Activated CD4-positive, alpha-beta memory T cell treated with anti-CD3 and anti-CD28 coated beads for 36 hours (primary cell): ENCODE measurements at regions not wholly inside any gene's neighbourhood (a gene's known extent, or its start where the extent isn't known, plus 50 kb on each side); places are given as distances from the start of the nearest gene placed in this dataset.
A peak's percentile ranks its signal among the peaks of the same experiment; 100 is the strongest.

Experiments
- CTCF ChIA-PET: fragments of 350-600 bp; sonication (Branson Sonifier 250); formaldehyde crosslinking; loops from one replicate; lab custom pipeline; 2021; ENCODE audit warnings: antibody characterized with exemption, inconsistent platforms; lab: Charles Lee
- POLR2A ChIA-PET: fragments of 350-600 bp; sonication (Branson Sonifier 250); formaldehyde crosslinking; loops from one replicate; lab custom pipeline; 2021; ENCODE audit warnings: antibody characterized with exemption; lab: Charles Lee
- DNase-seq: peaks from one replicate; pipeline ENCODE4 v3.0.0-alpha.2; 2020
- H3K27ac Mint-ChIP-seq: one replicate; pipeline ENCODE4 v1.8.0; 2021; ENCODE audit warnings: mixed read lengths
- H3K27me3 Mint-ChIP-seq: one replicate; pipeline ENCODE4 v1.8.0; 2021; ENCODE audit warnings: mixed read lengths
- H3K36me3 Mint-ChIP-seq: one replicate; pipeline ENCODE4 v1.8.0; 2021; ENCODE audit warnings: mixed read lengths
- H3K4me1 Mint-ChIP-seq: one replicate; pipeline ENCODE4 v1.8.0; 2021; ENCODE audit warnings: low read depth, mixed read lengths
- H3K4me3 Mint-ChIP-seq: one replicate; pipeline ENCODE4 v1.8.0; 2021; ENCODE audit warnings: mild to moderate bottlenecking, mixed read lengths
- H3K9me3 Mint-ChIP-seq: one replicate; pipeline ENCODE4 v1.8.0; 2021; ENCODE audit warnings: mixed read lengths
- intact Hi-C: fragments of 100-400 bp; cut with micrococcal nuclease; formaldehyde crosslinking; loops from one replicate; pipeline ENCODE4 v1.15.1; 2023

DNA sequence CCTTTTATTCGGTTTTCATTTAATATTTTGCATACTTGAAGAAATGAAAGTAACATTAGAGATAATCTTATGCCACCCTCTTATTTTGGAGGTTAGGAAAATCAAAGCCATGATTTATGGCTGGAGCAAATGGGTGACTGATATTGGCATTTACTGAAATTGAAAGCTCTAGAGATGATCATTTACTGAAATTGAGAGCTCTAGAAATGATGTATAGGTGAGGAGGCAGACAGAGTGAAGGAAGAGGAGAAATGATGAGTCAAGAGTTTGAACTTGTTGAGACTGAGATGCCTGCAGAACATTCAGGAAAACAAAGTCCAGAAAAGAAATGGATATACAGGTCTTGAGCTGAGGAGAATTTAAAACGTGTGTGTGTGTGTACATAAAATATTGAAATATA, 217.6 kb downstream of the LTN1 start:
- POLR2A ChIA-PET: interaction anchor here (0.7 kb wide), 1 partner anchor 9 kb away, joined by 3 read pairs; no protein-coding TSS in a partner anchor
- Mint-ChIP-seq H3K9me3 (no peaks in the 10 kb centered on the region), H3K4me3 (no peak overlapping the region), H3K36me3 (no peaks in the 10 kb centered on the region), H3K27ac (peak overlapping the region; percentile 8), H3K4me1 (peaks cover 40% of the 10 kb centered on the region), H3K27me3 (no peaks in the 10 kb centered on the region)
- CTCF ChIA-PET: interaction anchor here (1.0 kb wide), 1 partner anchor 30 kb away, joined by 4 read pairs; no protein-coding TSS in a partner anchor
- DNase-seq: no peak
- intact Hi-C loops: loop anchor here (1.0 kb wide), 2 partner anchors 8 to 138 kb away; no protein-coding TSS in a partner anchor

DNA sequence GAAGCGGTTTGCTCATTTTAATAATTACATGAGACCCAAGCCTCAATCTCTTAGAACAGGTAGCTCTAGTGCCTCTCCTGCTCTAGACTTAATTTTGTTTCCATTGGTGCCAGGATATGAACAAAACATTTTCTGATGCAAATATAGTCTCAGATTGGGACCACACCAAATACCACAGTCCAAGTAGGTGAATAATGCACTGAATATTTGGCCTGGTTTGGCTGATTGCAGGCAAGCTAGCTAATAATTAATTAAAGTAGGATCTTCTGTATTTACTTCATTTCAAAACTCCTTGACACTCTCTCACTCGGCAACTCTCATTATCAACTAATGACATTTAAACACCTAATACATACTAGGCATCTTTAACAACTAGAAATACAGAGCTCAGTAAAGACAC, 219.6 kb downstream of the LTN1 start:
- H3K4me3 Mint-ChIP-seq: no peak overlapping the region
- ChIA-PET CTCF (interaction anchor here (2.5 kb wide), 1 partner anchor 28 kb away, joined by 16 read pairs; no protein-coding TSS in a partner anchor), POLR2A (no interaction called here)
- DNase-seq: no peak
- H3K36me3 Mint-ChIP-seq: no peaks in the 10 kb centered on the region
- intact Hi-C loops: no loop called here
- H3K4me1 Mint-ChIP-seq: peaks cover 57% of the 10 kb centered on the region
- H3K27me3 Mint-ChIP-seq: no peaks in the 10 kb centered on the region
- H3K9me3 Mint-ChIP-seq: no peaks in the 10 kb centered on the region
- no peak overlapping the region for H3K27ac Mint-ChIP-seq

DNA sequence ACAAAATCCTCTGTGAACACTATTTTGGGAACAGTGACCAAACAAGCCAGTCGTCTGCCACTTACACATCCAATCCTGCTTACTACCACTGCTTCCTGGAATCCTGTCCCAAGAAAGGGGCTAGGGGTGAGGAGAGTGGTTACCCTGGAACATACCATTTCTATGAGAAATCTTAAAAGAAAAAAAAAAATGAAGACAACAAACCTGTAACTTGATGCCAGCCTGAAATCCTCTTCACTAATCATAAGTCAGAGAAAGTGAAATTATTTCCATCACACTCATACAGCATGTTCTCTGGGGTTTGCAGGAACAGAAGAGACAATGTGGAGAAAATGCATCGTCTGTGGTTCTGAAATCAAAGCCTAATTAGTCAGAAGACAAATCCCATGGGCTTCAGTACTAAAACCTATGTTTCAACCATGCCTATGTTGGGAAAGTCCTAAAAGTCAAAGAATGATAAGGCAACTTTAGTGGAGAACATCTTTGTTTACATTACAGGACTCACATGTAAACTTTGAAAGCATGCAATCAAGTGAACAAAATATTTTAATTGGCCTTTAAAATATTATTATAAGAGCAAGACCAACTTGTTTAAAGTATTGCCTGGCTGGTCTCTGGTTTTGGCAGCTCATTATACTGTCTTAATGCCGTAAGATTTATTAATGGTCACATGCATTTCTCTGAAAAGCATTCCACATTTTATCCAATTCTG, 220.7 kb downstream of the LTN1 start:
- POLR2A ChIA-PET: interaction anchor here (0.6 kb wide), 1 partner anchor 204 kb away, joined by 3 read pairs; no protein-coding TSS in a partner anchor
- peak overlapping the region; percentile 18 for H3K27ac Mint-ChIP-seq
- H3K36me3 Mint-ChIP-seq: peaks cover 3% of the 10 kb centered on the region
- H3K27me3 Mint-ChIP-seq: no peaks in the 10 kb centered on the region
- peak overlapping the region; percentile 23 for H3K4me3 Mint-ChIP-seq
- intact Hi-C loops: no loop called here
- H3K9me3 Mint-ChIP-seq: peaks cover 4% of the 10 kb centered on the region
- CTCF ChIA-PET: interaction anchor here (2.5 kb wide), 1 partner anchor 27 kb away, joined by 16 read pairs; no protein-coding TSS in a partner anchor
- DNase-seq: no peak
- H3K4me1 Mint-ChIP-seq: peaks cover 66% of the 10 kb centered on the region

DNA sequence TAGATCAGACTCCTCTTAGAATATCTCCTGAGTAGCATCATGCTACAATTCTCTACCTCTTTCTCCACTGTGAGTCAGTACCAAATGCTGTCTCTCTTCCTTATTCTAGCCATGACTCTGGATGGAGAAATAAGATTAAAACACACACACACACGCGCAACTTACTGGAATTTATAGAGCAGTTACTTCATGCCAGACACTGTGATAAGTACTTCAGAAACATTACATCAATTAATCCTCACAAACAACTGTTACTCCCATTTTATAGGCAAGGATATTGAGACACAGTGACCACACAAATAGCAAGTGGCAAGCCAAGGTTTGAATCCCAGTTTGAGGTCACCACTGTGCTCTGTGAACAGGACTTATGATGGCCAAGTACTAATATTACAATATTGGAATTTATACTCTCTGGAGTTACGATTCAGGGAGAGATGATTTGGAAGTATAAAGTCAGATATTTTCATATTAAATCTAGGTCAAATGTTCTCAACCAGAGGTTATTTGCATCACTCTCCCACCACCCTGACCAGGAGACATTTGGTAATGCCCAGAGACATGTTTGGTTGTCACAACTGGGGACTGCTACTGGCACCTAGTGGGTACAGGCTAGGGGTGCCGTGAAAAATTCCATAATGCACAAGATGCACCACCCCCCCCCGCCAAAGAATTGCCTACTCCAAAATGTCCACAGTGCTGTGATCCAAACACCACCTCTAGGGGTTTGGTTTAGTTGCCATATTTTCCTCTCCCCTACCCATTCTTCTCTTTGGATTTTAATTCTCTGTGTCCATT, 221.6 kb downstream of the LTN1 start:
- H3K27ac Mint-ChIP-seq: no peak overlapping the region
- POLR2A ChIA-PET: interaction anchor here (0.6 kb wide), 1 partner anchor 204 kb away, joined by 3 read pairs; no protein-coding TSS in a partner anchor
- intact Hi-C loops: no loop called here

DNA sequence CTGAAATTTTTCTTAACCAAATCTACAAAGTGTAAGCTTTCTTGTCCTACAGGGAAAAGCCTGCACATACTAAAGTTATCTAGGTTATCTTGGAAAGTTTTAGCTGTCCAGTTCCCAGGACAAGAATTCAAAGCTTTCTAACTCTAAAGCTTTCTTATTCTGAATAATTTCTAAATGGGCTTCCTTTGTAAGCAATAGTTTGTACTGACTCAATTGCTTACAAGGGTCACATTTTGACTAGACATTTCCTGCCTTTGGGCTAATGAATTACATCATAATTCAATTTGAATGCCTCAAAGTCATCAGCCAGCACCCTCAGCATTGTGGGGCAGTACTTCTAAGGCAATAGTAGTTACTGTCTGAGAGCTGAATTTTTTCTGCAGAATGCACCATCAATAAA, 223.0 kb downstream of the LTN1 start:
- Mint-ChIP-seq H3K4me3 (no peak overlapping the region), H3K27me3 (no peaks in the 10 kb centered on the region), H3K27ac (no peak overlapping the region), H3K4me1 (peaks cover 49% of the 10 kb centered on the region), H3K9me3 (peaks cover 16% of the 10 kb centered on the region), H3K36me3 (peaks cover 15% of the 10 kb centered on the region)
- intact Hi-C loops: loop anchor here (2.0 to 10.0 kb wide), 4 partner anchors 173 to 427 kb away; partner anchors contain the start of gene USP16
- POLR2A ChIA-PET: interaction anchor here (1.0 kb wide), 1 partner anchor 62 kb away, joined by 3 read pairs; no protein-coding TSS in a partner anchor
- CTCF ChIA-PET: interaction anchor here (0.6 to 1.9 kb wide), 3 partner anchors 12 to 406 kb away, joined by 3 to 7 read pairs (median 5); no protein-coding TSS in a partner anchor
- DNase-seq: peak; percentile 30

More for the DNA sequence above, 221.6 kb downstream of the LTN1 start:
- DNase-seq: no peak
- H3K4me3 Mint-ChIP-seq: no peak overlapping the region
- peaks cover 11% of the 10 kb centered on the region for H3K9me3 Mint-ChIP-seq
- CTCF ChIA-PET: no interaction called here
- peaks cover 10% of the 10 kb centered on the region for H3K36me3 Mint-ChIP-seq
- H3K4me1 Mint-ChIP-seq: peaks cover 61% of the 10 kb centered on the region
- no peaks in the 10 kb centered on the region for H3K27me3 Mint-ChIP-seq

DNA sequence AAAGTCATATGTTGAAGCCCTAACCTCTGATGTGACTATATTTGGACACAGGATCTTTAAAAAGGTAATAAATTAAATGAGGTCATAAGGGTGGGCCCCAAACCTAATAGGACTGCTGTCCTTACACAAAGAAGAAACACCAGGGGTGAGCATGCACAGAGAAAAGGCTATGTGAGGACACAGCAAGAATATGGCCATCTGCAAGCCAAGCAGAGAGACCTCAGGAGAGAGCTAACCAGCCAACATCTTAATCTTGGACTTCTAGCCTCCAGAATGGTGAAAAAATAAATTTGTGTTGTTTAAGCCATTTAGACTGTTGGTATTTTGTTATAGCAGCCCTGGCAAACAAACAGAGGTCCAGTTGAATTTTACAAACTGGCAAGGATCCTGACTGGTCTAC, 223.9 kb downstream of the LTN1 start:
- intact Hi-C loops: loop anchor here (2.0 to 10.0 kb wide), 4 partner anchors 174 to 428 kb away; partner anchors contain the start of gene USP16
- POLR2A ChIA-PET: no interaction called here
- Mint-ChIP-seq H3K27me3 (no peaks in the 10 kb centered on the region), H3K4me3 (no peak overlapping the region), H3K4me1 (peaks cover 49% of the 10 kb centered on the region), H3K27ac (no peak overlapping the region), H3K9me3 (peaks cover 16% of the 10 kb centered on the region), H3K36me3 (peaks cover 15% of the 10 kb centered on the region)
- CTCF ChIA-PET: interaction anchor here (1.4 to 1.9 kb wide), 2 partner anchors 13 to 23 kb away, joined by 5 to 7 read pairs; no protein-coding TSS in a partner anchor
- DNase-seq: no peak

DNA sequence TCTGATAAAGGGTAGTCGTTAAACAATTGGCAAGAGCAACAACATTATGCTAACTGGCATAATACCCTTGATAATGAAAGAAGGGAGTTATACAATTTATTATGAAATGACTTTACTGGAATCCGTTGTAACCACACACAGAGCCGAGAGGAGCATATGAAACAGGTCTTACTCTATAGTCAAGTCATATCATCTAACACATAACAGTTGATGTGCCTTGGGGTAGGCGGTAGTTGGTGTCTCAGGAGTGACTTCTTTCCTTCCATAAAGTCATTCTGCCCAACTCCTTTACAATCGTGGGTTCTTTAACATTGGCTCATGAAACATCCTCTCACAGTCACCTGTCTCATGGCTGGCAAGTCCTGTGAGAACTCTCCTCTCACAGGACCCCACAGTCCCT, 225.2 kb downstream of the LTN1 start:
- Mint-ChIP-seq H3K27me3 (no peaks in the 10 kb centered on the region), H3K27ac (peak overlapping the region; percentile 71), H3K4me1 (peaks cover 49% of the 10 kb centered on the region), H3K36me3 (peaks cover 15% of the 10 kb centered on the region), H3K9me3 (peaks cover 16% of the 10 kb centered on the region), H3K4me3 (no peak overlapping the region)
- POLR2A ChIA-PET: no interaction called here
- intact Hi-C loops: loop anchor here (1.0 to 10.0 kb wide), 7 partner anchors 8 to 310 kb away; partner anchors contain the start of genes LTN1 and USP16
- peak; percentile 60 for DNase-seq
- CTCF ChIA-PET: no interaction called here

DNA sequence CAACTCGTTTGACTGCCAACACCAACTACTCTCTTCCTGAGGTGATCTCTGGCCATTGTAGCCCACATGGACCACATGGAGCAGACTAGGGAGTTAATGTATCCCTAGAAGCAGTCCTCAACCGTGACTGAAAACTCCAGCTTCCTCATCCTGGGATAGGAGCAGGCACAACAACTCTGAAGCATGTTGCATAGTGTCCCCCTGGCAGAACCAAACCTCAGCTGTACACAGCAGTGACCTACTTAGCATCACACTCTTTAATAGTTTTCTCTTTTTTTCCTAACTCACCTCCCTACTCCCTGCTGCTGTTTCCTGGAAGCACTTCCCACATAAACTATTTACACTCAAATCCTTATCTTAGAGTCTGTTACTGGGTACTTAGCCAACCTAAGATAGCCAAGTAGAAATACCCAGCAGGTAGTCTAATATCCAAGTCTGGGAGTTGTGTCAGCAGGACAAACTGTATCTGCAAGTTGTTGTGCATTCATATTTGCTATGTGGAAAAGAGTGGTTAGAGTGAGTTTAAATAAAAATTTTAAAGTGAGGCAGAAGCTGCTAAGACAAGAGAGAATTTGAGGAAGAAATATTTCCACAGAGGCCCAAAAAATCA, 228.8 kb downstream of the LTN1 start:
- CTCF ChIA-PET: interaction anchor here (1.4 to 5.1 kb wide), 2 partner anchors 15 to 18 kb away, joined by 3 to 40 read pairs; no protein-coding TSS in a partner anchor
- DNase-seq: no peak
- POLR2A ChIA-PET: no interaction called here
- Mint-ChIP-seq H3K27ac (no peak overlapping the region), H3K4me1 (peaks cover 20% of the 10 kb centered on the region), H3K27me3 (no peaks in the 10 kb centered on the region), H3K36me3 (peaks cover 15% of the 10 kb centered on the region), H3K9me3 (peaks cover 16% of the 10 kb centered on the region), H3K4me3 (no peak overlapping the region)
- intact Hi-C loops: loop anchor here (10.0 kb wide), 1 partner anchor 261 kb away; the partner anchor contains the start of gene USP16

DNA sequence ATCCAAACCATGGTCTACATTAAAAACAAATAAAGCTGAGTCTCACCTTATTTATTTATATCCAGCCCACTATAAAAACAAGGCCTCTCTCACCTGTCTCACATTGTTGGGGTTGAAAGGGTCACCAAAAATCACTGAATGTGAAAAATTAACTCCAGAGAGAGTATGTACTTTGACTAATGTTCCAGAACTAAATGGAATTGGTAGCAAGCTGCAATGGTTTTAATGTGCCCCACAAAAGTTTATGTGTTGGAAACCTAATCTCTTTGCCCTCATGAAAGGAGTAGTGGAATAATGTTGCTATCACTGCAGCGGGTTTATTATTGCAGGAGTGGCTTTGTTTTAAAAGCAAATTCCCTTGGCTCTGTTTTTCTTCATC, 230.3 kb downstream of the LTN1 start:
- Mint-ChIP-seq H3K4me3 (no peak overlapping the region), H3K9me3 (peaks cover 16% of the 10 kb centered on the region), H3K27ac (no peak overlapping the region), H3K4me1 (peaks cover 6% of the 10 kb centered on the region), H3K27me3 (no peaks in the 10 kb centered on the region), H3K36me3 (peaks cover 15% of the 10 kb centered on the region)
- CTCF ChIA-PET: interaction anchor here (5.1 kb wide), 1 partner anchor 17 kb away, joined by 40 read pairs; no protein-coding TSS in a partner anchor
- DNase-seq: no peak
- intact Hi-C loops: loop anchor here (10.0 kb wide), 1 partner anchor 262 kb away; the partner anchor contains the start of gene USP16
- POLR2A ChIA-PET: interaction anchor here (0.6 kb wide), 1 partner anchor 75 kb away, joined by 4 read pairs; no protein-coding TSS in a partner anchor

DNA sequence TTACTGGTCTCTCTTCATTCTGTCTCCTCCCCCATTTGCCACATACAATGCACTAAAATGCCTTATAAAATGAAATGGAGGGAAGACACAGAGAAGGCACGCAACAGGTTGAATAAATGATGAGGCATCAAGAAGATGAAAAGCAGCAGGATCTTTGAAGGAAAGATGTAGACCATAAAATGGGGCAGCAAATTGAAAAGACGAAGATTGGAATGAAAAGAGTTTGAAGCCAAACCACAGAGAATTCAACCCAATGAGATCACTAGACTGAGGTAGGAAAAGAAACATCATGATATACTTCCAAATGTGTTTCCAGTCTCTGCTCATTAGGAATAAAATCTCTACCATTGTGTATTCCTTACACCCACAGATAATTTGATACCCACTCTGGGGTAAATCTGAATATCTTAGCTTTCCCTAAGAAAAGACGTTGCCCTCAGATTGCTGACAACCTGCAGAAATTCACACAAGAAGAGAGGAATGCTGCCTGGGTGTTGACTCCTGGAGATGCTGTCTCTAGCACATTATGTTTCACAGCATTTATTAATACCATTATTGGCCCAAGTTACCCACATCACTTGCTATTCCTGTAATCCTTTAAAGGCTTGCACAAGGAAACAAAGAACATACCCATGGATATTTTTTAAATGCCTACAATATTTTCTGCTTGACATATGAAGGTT, 230.9 kb downstream of the LTN1 start:
- H3K4me3 Mint-ChIP-seq: no peak overlapping the region
- peaks cover 11% of the 10 kb centered on the region for H3K36me3 Mint-ChIP-seq
- DNase-seq: no peak
- H3K27me3 Mint-ChIP-seq: no peaks in the 10 kb centered on the region
- no peak overlapping the region for H3K27ac Mint-ChIP-seq
- peaks cover 11% of the 10 kb centered on the region for H3K9me3 Mint-ChIP-seq
- intact Hi-C loops: loop anchor here (10.0 kb wide), 1 partner anchor 263 kb away; the partner anchor contains the start of gene USP16
- ChIA-PET POLR2A (no interaction called here), CTCF (interaction anchor here (5.1 kb wide), 1 partner anchor 16 kb away, joined by 40 read pairs; no protein-coding TSS in a partner anchor)
- peaks cover 1% of the 10 kb centered on the region for H3K4me1 Mint-ChIP-seq

DNA sequence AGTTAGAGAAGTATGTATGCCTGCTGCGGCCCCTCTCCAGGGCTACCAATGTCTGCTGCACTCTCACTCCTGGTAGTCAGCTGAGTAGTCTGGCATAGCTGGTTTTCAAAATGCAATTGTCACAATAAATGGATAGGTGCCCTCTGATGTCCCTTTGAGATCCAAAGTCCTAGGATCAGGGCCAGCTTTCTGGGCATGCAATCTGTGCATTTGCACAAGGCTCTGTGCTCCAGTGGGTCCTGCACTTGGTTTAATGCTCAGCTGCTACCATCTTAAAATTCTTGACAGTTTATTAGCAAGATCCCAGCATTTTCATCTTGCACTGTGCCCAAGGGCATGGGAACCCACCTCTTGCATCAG, 233.8 kb downstream of the LTN1 start:
- Mint-ChIP-seq H3K4me1 (no peaks in the 10 kb centered on the region), H3K27ac (no peak overlapping the region), H3K4me3 (no peak overlapping the region), H3K36me3 (no peaks in the 10 kb centered on the region), H3K9me3 (no peaks in the 10 kb centered on the region), H3K27me3 (no peaks in the 10 kb centered on the region)
- CTCF ChIA-PET: interaction anchor here (1.1 to 1.7 kb wide), 2 partner anchors 13 to 23 kb away, joined by 3 to 16 read pairs; no protein-coding TSS in a partner anchor
- POLR2A ChIA-PET: no interaction called here
- DNase-seq: no peak
- intact Hi-C loops: no loop called here
